Left ventricle myocardium inferior (tissue), 1 donor: ENCODE measurements at regions not wholly inside any gene's neighbourhood (a gene's known extent, or its start where the extent isn't known, plus 50 kb on each side); places are given as distances from the start of the nearest gene placed in this dataset.
"Not testable (repeated sequence)": the region's sequence is repeated elsewhere in the genome, so short reads cannot be mapped to it uniquely, and the experiment has no call there.

ENCODE experiments used
- DNase-seq: peaks from one replicate; pipeline ENCODE4 v3.0.0-alpha.2; 2020
- H3K27ac ChIP-seq: fragments of 200-600 bp; replicated peaks from 2 replicates; pipeline ENCODE4 v1.8.0; 2021
- H3K27me3 ChIP-seq: fragments of 200-600 bp; 2 replicates; pipeline ENCODE4 v1.8.0; 2021; ENCODE audit warnings: low read depth
- H3K36me3 ChIP-seq: fragments of 200-600 bp; 2 replicates; pipeline ENCODE4 v1.8.0; 2021
- H3K4me1 ChIP-seq: fragments of 200-600 bp; 2 replicates; pipeline ENCODE4 v1.8.0; 2021
- H3K4me3 ChIP-seq: fragments of 200-600 bp; 2 replicates; pipeline ENCODE4 v1.8.0; 2021; ENCODE audit warnings: mild to moderate bottlenecking, moderate library complexity
- H3K9me3 ChIP-seq: fragments of 200-600 bp; replicated peaks from 2 replicates; pipeline ENCODE4 v1.8.0; 2021
- intact Hi-C: fragments of 100-400 bp; cut with micrococcal nuclease; formaldehyde crosslinking; loops from one replicate; pipeline ENCODE4 v1.11.0; 2022
- TF ChIP-seq, protein P1 (sequence below): fragments of 200-600 bp; IDR thresholded peaks from 2 replicates; pipeline ENCODE4 v1.8.0; 2021; ENCODE audit warnings: antibody characterized with exemption, mild to moderate bottlenecking, borderline replicate concordance
- donor health status: DM: no; HTN: yes; CAD: no; lungs with severe emphysema.

- H3K4me1 ChIP-seq, result no peaks in the 10 kb centered on the region
- no peak for DNase-seq
- H3K27me3 ChIP-seq, result no peaks in the 10 kb centered on the region
- no peak overlapping the region for H3K4me3 ChIP-seq
- intact Hi-C loops, result no loop called here
- peaks cover 21% of the 10 kb centered on the region for H3K9me3 ChIP-seq
- no peaks in the 10 kb centered on the region for H3K36me3 ChIP-seq
- no peak overlapping the region for H3K27ac ChIP-seq
- TF ChIP-seq, protein P1, sequence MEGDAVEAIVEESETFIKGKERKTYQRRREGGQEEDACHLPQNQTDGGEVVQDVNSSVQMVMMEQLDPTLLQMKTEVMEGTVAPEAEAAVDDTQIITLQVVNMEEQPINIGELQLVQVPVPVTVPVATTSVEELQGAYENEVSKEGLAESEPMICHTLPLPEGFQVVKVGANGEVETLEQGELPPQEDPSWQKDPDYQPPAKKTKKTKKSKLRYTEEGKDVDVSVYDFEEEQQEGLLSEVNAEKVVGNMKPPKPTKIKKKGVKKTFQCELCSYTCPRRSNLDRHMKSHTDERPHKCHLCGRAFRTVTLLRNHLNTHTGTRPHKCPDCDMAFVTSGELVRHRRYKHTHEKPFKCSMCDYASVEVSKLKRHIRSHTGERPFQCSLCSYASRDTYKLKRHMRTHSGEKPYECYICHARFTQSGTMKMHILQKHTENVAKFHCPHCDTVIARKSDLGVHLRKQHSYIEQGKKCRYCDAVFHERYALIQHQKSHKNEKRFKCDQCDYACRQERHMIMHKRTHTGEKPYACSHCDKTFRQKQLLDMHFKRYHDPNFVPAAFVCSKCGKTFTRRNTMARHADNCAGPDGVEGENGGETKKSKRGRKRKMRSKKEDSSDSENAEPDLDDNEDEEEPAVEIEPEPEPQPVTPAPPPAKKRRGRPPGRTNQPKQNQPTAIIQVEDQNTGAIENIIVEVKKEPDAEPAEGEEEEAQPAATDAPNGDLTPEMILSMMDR, result no peak
Observed at GRCh38 chr12:39675263-39675662, 55.7 kb upstream of the ABCD2 start.

- Histone ChIP-seq H3K4me1 (no peaks in the 10 kb centered on the region), H3K9me3 (peaks cover 21% of the 10 kb centered on the region), H3K36me3 (no peaks in the 10 kb centered on the region), H3K27me3 (no peaks in the 10 kb centered on the region), H3K4me3 (no peak overlapping the region), H3K27ac (no peak overlapping the region)
- TF ChIP-seq, protein P1, result no peak
- DNase-seq, result no peak
- intact Hi-C loops, result no loop called here
Observed at GRCh38 chr12:39672976-39673375, 53.4 kb upstream of the ABCD2 start.

GRCh38 chr12:39671898-39672875, 52.6 kb upstream of the ABCD2 start:
- H3K4me3 ChIP-seq, result no peak overlapping the region
- no peaks in the 10 kb centered on the region for H3K4me1 ChIP-seq
- H3K36me3 ChIP-seq, result no peaks in the 10 kb centered on the region
- H3K27ac ChIP-seq, result no peak overlapping the region
- intact Hi-C loops, result no loop called here
- no peak for DNase-seq
- H3K27me3 ChIP-seq, result no peaks in the 10 kb centered on the region
- H3K9me3 ChIP-seq, result peaks cover 26% of the 10 kb centered on the region
- TF ChIP-seq, protein P1, result no peak

GRCh38 chr12:39669539-39669938, 49.9 kb upstream of the ABCD2 start:
- DNase-seq, H3K4me3 ChIP-seq, H3K27ac ChIP-seq, intact Hi-C loops, H3K27me3 ChIP-seq, H3K36me3 ChIP-seq, H3K4me1 ChIP-seq: not testable (repeated sequence)
- H3K9me3 ChIP-seq, result peaks cover 26% of the 10 kb centered on the region
